DOHH2 (cell line): ENCODE measurements at regions not wholly inside any gene's neighbourhood (a gene's known extent, or its start where the extent isn't known, plus 50 kb on each side); places are given as distances from the start of the nearest gene placed in this dataset.

ENCODE experiments used
- H3F3A ChIP-seq: fragments of 200-600 bp; sonication (generic), shearing (Covaris generic); 2 replicates; pipeline ENCODE4 v1.6.0; 2016; ENCODE audit warnings: antibody characterized with exemption, mild to moderate bottlenecking; ENCODE audit not compliant: control insufficient read depth, insufficient read depth
- H3K27ac ChIP-seq: fragments of 200-600 bp; sonication (generic); 2 replicates; pipeline ENCODE4 v1.5.1; 2014; ENCODE audit warnings: low read depth, mild to moderate bottlenecking, low read length, moderate library complexity
- H3K27me3 ChIP-seq: fragments of 200-600 bp; sonication (generic); 2 replicates; pipeline ENCODE4 v1.6.1; 2014; ENCODE audit warnings: mild to moderate bottlenecking, low read length, mixed read lengths; ENCODE audit not compliant: control insufficient read depth
- H3K36me3 ChIP-seq: fragments of 200-600 bp; sonication (generic); 2 replicates; pipeline ENCODE4 v1.6.1; 2014; ENCODE audit warnings: mild to moderate bottlenecking, low read length, moderate library complexity, mixed read lengths; ENCODE audit not compliant: control insufficient read depth
- H3K4me1 ChIP-seq: fragments of 200-600 bp; sonication (generic); 2 replicates; pipeline ENCODE4 v1.6.1; 2014; ENCODE audit warnings: mild to moderate bottlenecking, low read length, mixed read lengths; ENCODE audit not compliant: control insufficient read depth
- H3K4me2 ChIP-seq: fragments of 200-600 bp; sonication (generic); 2 replicates; pipeline ENCODE4 v1.6.0; 2014; ENCODE audit warnings: mild to moderate bottlenecking, low read length, moderate library complexity
- H3K4me3 ChIP-seq: fragments of 200-600 bp; sonication (generic); 2 replicates; pipeline ENCODE4 v1.5.1; 2014; ENCODE audit warnings: mild to moderate bottlenecking, low read length, mixed read lengths
- H3K79me2 ChIP-seq: fragments of 200-600 bp; sonication (generic); 2 replicates; pipeline ENCODE4 v1.6.1; 2014; ENCODE audit warnings: mild to moderate bottlenecking, low read length, mixed read lengths; ENCODE audit not compliant: control insufficient read depth
- H3K9me2 ChIP-seq: fragments of 200-600 bp; sonication (generic); replicated peaks from 2 replicates; pipeline ENCODE4 v1.6.1; 2014; ENCODE audit warnings: mild to moderate bottlenecking, low read length, mixed read lengths; ENCODE audit not compliant: control insufficient read depth
- H3K9me3 ChIP-seq: fragments of 200-600 bp; sonication (generic); 2 replicates; pipeline ENCODE4 v1.6.1; 2014; ENCODE audit warnings: antibody characterized with exemption, low read length, mixed read lengths; ENCODE audit not compliant: control insufficient read depth, insufficient read depth
- H4K20me1 ChIP-seq: fragments of 200-600 bp; sonication (generic); 2 replicates; pipeline ENCODE4 v1.6.0; 2014; ENCODE audit warnings: low read depth, mild to moderate bottlenecking, antibody characterized with exemption, low read length, moderate library complexity; ENCODE audit not compliant: control insufficient read depth, insufficient read depth
- EZH2phosphoT487 ChIP-seq: fragments of 200-600 bp; sonication (generic); IDR thresholded peaks from 2 replicates; pipeline ENCODE4 v1.6.1; 2017; ENCODE audit warnings: borderline replicate concordance, mild to moderate bottlenecking, antibody characterized with exemption, low read length, moderate library complexity, mixed read lengths
- TF ChIP-seq, protein P1 (sequence below): fragments of 200-600 bp; sonication (generic); IDR thresholded peaks from one replicate; pipeline ENCODE4 v1.5.1; 2014; ENCODE audit warnings: antibody characterized with exemption, mild to moderate bottlenecking, low read depth, low read length; ENCODE audit not compliant: poor library complexity, severe bottlenecking

GRCh38 chr9:88808761-88809354 lies 182.4 kb upstream of the S1PR3 start:
- no peaks in the 10 kb centered on the region for H3K9me3 ChIP-seq
- peaks cover 5% of the 10 kb centered on the region for H3K4me1 ChIP-seq
- no peaks in the 10 kb centered on the region for H3F3A ChIP-seq
- no peak overlapping the region for H3K27ac ChIP-seq
- TF ChIP-seq, protein P1, sequence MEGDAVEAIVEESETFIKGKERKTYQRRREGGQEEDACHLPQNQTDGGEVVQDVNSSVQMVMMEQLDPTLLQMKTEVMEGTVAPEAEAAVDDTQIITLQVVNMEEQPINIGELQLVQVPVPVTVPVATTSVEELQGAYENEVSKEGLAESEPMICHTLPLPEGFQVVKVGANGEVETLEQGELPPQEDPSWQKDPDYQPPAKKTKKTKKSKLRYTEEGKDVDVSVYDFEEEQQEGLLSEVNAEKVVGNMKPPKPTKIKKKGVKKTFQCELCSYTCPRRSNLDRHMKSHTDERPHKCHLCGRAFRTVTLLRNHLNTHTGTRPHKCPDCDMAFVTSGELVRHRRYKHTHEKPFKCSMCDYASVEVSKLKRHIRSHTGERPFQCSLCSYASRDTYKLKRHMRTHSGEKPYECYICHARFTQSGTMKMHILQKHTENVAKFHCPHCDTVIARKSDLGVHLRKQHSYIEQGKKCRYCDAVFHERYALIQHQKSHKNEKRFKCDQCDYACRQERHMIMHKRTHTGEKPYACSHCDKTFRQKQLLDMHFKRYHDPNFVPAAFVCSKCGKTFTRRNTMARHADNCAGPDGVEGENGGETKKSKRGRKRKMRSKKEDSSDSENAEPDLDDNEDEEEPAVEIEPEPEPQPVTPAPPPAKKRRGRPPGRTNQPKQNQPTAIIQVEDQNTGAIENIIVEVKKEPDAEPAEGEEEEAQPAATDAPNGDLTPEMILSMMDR: no peak
- TF ChIP-seq EZH2phosphoT487: no peak
- no peaks in the 10 kb centered on the region for H3K9me2 ChIP-seq
- no peaks in the 10 kb centered on the region for H4K20me1 ChIP-seq
- no peaks in the 10 kb centered on the region for H3K79me2 ChIP-seq
- H3K36me3 ChIP-seq: no peaks in the 10 kb centered on the region
- H3K4me3 ChIP-seq: no peak overlapping the region
- no peaks in the 10 kb centered on the region for H3K27me3 ChIP-seq
- H3K4me2 ChIP-seq: no peak overlapping the region

DNA sequence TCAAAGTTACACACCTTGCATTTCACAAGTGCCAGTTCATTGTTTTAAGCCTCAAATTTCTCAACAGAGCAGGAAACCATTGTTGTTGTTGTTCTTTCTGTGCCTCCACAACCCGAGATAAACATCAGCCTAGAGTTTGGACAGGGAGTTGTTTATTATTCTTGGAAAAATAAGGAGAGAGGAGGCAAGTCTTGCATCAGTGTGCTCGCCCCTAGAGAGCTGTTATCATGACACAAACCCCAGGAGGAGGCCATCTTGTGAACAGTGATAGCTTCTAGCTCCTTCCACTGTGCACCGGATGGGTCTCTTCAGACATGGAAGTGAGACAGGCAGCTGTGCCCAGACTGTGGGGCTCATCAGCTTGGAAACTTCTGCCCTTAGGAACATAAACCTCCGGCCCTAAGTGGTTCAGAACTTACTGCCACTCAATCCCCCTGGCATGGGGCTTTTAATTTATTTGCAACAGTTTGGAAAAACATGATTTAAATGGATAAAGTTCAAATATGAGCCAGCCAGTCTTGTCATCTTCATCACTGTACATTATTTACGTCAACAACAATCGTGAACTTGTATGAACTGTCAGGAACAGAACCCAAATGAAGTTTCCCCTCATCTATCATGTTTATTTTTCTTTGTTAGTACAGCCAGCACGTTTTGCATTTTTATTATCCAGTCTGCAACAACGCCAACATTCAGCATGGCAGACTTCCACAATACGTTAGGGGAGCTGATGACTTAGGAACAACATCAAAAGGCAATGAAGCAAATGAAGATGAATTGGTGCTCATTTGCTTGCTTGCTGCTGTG lies 181.7 kb upstream of the S1PR3 start:
- no peaks in the 10 kb centered on the region for H3K27me3 ChIP-seq
- H3K27ac ChIP-seq: no peak overlapping the region
- no peaks in the 10 kb centered on the region for H3K9me2 ChIP-seq
- H3K36me3 ChIP-seq: no peaks in the 10 kb centered on the region
- H3K9me3 ChIP-seq: no peaks in the 10 kb centered on the region
- H3F3A ChIP-seq: no peaks in the 10 kb centered on the region
- no peaks in the 10 kb centered on the region for H3K4me1 ChIP-seq
- no peaks in the 10 kb centered on the region for H4K20me1 ChIP-seq
- H3K4me2 ChIP-seq: no peak overlapping the region
- H3K4me3 ChIP-seq: no peak overlapping the region
- no peaks in the 10 kb centered on the region for H3K79me2 ChIP-seq
- TF ChIP-seq, protein P1: no peak
- TF ChIP-seq EZH2phosphoT487: no peak

GRCh38 chr9:88810826-88811225 lies 180.4 kb upstream of the S1PR3 start:
- H3K4me3 ChIP-seq: no peak overlapping the region
- TF ChIP-seq EZH2phosphoT487: no peak
- TF ChIP-seq, protein P1: no peak
- no peak overlapping the region for H3K4me2 ChIP-seq
- no peaks in the 10 kb centered on the region for H3F3A ChIP-seq
- no peaks in the 10 kb centered on the region for H3K4me1 ChIP-seq
- no peaks in the 10 kb centered on the region for H3K9me2 ChIP-seq
- no peaks in the 10 kb centered on the region for H3K9me3 ChIP-seq
- no peaks in the 10 kb centered on the region for H3K79me2 ChIP-seq
- H3K27me3 ChIP-seq: no peaks in the 10 kb centered on the region
- H3K27ac ChIP-seq: no peak overlapping the region
- no peaks in the 10 kb centered on the region for H4K20me1 ChIP-seq
- no peaks in the 10 kb centered on the region for H3K36me3 ChIP-seq
